T-helper 1 cell (primary cell): ENCODE measurements at regions not wholly inside any gene's neighbourhood (a gene's known extent, or its start where the extent isn't known, plus 50 kb on each side); places are given as distances from the start of the nearest gene placed in this dataset.

Source experiments
- DNase-seq, 5 donors: peaks; one replicate each; pipeline ENCODE4 v3.0.0-alpha.2; 2012 to 2020

DNA sequence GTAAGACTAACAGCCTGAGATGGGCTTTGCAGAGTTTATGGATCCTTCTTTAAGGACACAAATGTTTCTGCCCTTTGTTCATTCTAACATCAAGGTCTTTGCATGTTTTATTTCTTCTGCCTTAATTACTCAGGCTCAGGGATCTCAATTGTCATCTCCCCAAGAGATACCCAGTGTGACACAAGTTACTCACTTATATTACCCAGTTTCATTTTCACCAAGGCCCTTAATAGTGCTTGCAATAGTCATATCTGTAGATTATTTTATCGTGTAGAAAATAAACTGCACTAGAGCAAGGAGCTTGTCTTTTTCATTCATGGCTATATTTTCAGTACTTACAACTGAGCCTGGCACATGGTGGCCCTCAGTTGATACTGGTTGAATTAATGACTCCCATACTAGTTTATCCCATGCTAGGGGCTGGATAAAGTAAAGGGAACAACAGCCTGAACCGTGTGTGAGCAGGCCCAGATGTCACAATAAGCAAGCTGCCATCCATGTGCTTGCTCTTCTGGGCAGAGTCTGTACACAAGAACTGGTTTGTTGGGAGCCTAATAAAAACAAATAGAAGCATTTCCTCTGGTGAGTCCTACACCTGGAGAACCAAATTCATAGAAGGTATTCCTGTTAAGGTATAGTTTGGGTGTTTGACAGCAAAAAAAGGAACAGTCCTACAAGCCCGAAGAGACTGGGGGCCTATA is 112.5 kb upstream of the CD180 start:
- DNase-seq = no peak

GRCh38 chr5:67306965-67307607 is 110.5 kb upstream of the CD180 start:
- no peak for DNase-seq

- DNase-seq = no peak
Measured at GRCh38 chr5:67305913-67306710, 109.5 kb upstream of the CD180 start.

- no peak for DNase-seq
Measured at GRCh38 chr5:67305401-67305800, 108.8 kb upstream of the CD180 start.

- DNase-seq = no peak
Measured at GRCh38 chr5:67303356-67303755, 106.8 kb upstream of the CD180 start.

- DNase-seq = no peak
Measured at GRCh38 chr5:67301285-67301903, 104.8 kb upstream of the CD180 start.

DNA sequence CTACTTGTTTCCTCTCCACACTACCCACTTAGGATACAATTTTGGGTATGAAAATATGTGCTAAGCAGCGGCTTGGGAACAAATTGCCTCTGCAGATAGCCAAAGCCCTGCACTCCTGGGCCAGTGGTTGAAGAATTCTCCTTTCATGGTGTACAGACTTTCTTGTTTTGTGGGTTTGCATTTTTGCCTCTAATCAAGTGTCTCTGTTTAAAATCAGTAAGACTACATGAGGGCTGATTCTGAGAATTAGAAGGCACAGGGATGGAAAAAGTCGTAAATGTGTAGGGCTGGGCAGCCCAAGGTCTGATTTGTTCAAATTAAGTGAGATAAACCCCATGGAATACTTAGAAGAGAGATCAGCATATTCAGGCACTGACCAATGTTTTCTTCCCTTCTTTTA is 103.7 kb upstream of the CD180 start:
- no peak for DNase-seq

DNA sequence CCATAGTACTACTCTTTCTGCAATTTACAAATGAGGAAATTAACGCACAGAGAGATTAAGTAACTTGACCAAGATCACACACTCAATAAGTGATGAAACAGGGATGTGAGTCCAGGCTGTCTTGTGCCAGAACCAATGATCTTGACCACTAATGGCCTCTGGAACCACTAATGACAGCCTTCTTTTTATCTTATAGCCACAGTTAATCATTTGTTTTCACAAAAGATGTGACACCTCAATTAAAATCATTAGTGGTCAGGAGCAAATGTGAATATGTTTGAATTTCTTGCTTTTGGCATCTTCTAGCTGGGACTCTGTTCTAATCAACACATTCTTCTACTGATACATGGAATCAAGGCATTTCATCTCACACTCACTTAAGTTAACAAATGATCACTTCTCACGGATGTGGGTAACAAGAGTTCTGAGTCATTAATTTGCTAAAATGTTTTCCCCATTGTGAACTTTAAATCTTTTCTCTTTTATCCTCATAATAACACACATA is 102.7 kb upstream of the CD180 start:
- no peak for DNase-seq

- DNase-seq = no peak
Measured at GRCh38 chr5:67297802-67298532, 101.4 kb upstream of the CD180 start.

GRCh38 chr5:67297376-67297775 is 100.8 kb upstream of the CD180 start:
- DNase-seq = no peak

DNA sequence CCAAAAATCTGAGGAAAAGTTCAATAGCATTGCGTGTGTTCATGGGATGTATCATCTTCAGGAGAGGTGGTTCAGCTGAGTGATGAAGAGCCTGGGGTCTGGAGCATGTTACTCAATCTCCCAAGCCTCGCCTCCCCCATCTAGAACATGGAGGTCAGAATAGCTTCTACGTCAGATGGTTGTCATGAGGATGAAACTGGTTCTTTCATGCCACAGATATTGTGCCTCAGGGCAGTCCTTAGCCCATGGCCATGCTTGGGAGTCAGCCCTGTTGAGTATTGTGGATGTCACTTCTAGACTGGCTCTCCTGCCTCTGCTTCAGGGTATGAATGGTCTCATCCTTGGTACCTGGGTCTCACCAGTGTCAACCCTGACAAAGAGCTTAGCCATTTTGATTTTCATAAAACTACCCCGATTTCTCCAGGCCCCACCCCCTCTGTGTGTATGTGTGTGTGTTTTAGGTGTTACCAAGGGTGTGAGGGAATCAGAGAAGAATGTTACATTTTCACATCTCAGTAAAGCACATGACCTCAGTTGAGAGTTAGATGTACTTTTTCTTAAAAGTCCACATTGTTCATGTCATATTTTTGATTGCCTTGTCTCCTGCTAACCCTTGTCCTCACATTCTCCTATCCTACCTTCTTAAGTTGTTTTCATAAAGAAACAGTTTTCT is 97.8 kb upstream of the CD180 start:
- DNase-seq = no peak

GRCh38 chr5:67293226-67293625 is 96.6 kb upstream of the CD180 start:
- no peak for DNase-seq

- no peak for DNase-seq
Measured at GRCh38 chr5:67292201-67292940, 95.8 kb upstream of the CD180 start.

DNA sequence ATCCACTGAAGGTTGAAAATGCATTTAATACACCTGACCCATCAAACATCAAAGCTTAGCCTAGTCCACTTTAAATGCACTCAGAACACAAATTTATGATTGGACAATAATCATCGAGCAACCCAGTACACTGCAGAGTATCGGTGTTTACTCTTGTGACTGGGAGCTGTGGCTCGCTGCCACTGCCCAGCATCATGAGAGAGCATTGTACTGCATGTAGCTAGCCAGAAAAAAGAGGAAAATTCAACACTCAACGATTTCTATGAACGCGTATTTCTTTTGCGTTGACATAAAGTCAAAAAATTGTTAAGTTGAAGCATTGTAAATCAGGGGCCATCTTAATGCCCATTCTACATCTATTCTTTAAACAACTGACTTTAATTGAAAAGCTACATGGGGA is 95.1 kb upstream of the CD180 start:
- DNase-seq = no peak

- DNase-seq = no peak
Measured at GRCh38 chr5:67291066-67291465, 94.5 kb upstream of the CD180 start.

GRCh38 chr5:67290655-67291054 is 94.1 kb upstream of the CD180 start:
- DNase-seq = no peak

- DNase-seq = no peak
Measured at GRCh38 chr5:67289763-67290521, 93.3 kb upstream of the CD180 start.

GRCh38 chr5:67287510-67288268 is 91.1 kb upstream of the CD180 start:
- no peak for DNase-seq

DNA sequence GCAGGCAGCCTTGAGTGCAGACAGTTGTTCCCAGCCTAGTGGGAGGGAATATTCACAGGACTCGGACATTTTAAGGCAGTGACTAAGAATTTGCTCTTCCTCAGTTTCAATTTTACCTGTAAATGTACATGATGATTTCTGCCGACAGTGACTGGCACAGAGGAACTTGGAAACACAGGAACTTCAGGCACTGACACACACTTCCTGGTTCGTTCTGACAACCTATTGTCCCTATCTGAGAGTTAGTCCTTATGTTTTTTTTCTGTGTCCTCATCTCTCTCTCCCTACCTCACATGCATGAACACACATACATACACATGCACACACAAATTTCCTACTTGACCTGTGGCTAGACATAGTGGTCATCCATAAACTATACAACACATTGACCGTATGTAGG is 89.4 kb upstream of the CD180 start:
- DNase-seq = no peak
